ENCODE measurements at regions not wholly inside any gene's neighbourhood (a gene's known extent, or its start where the extent isn't known, plus 50 kb on each side); places are given as distances from the start of the nearest gene placed in this dataset.
A peak's percentile ranks its signal among the peaks of the same experiment; 100 is the strongest.

DNA sequence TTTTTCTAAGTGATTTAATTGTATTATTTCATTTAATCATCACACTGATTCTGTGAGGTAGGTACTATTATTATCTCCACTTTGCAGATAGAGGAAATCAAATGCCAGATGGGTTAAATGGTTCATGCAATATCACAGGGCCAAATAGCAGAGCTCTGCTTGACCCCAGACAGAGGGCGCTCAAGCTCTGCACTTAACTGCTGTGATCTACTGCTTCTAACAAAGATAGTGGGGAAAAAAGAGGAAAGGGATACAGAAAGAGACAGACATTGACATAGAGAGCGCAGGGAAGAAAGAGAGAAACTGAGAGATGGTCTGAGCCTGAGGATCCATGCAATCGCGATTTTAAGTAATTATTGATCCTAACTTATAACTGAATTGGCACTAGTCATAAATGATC, 279.1 kb upstream of the THRB start:
- Mint-ChIP-seq H3K4me1 (ENCODE audit: low read depth) (no peaks in the 10 kb centered on the region), H3K4me3 (no peak overlapping the region), H3K9me3 (peaks cover 23% of the 10 kb centered on the region), H3K27me3 (ENCODE audit: insufficient read depth) (no peaks in the 10 kb centered on the region), H3K27ac (no peak overlapping the region), H3K36me3 (ENCODE audit: low read depth) (no peaks in the 10 kb centered on the region)
- TF ChIP-seq, protein P1, sequence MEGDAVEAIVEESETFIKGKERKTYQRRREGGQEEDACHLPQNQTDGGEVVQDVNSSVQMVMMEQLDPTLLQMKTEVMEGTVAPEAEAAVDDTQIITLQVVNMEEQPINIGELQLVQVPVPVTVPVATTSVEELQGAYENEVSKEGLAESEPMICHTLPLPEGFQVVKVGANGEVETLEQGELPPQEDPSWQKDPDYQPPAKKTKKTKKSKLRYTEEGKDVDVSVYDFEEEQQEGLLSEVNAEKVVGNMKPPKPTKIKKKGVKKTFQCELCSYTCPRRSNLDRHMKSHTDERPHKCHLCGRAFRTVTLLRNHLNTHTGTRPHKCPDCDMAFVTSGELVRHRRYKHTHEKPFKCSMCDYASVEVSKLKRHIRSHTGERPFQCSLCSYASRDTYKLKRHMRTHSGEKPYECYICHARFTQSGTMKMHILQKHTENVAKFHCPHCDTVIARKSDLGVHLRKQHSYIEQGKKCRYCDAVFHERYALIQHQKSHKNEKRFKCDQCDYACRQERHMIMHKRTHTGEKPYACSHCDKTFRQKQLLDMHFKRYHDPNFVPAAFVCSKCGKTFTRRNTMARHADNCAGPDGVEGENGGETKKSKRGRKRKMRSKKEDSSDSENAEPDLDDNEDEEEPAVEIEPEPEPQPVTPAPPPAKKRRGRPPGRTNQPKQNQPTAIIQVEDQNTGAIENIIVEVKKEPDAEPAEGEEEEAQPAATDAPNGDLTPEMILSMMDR (IDR thresholded peaks at IDR 0.05) = peak; percentile 61
- peak; percentile 4 for DNase-seq

DNA sequence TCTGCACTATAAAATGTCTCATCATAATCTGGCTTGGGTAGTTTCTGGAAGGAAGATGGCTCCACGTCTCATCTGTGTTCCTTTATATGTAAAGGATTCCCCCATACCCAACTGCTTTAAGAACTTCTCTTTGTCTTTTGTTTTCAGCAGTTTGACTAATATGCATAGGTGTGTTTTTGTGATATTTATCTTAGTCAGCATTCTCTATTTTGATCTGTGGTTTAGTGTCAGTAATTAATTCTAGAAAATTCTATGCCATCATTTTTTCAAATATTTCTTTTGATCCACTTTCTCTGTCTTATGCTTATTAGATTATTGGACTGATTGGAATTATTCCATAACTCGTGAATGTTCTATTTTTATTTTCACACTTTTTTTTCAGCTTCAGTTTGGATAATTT, 286.3 kb upstream of the THRB start:
- H3K9me3 Mint-ChIP-seq = peaks cover 34% of the 10 kb centered on the region
- H3K27me3 Mint-ChIP-seq (ENCODE audit: insufficient read depth) = no peaks in the 10 kb centered on the region
- H3K4me3 Mint-ChIP-seq = no peak overlapping the region
- no peaks in the 10 kb centered on the region for H3K36me3 Mint-ChIP-seq (ENCODE audit: low read depth)
- no peaks in the 10 kb centered on the region for H3K4me1 Mint-ChIP-seq (ENCODE audit: low read depth)
- no peak for DNase-seq
- TF ChIP-seq, protein P1 (IDR thresholded peaks at IDR 0.05) = no peak
- H3K27ac Mint-ChIP-seq = no peak overlapping the region

DNA sequence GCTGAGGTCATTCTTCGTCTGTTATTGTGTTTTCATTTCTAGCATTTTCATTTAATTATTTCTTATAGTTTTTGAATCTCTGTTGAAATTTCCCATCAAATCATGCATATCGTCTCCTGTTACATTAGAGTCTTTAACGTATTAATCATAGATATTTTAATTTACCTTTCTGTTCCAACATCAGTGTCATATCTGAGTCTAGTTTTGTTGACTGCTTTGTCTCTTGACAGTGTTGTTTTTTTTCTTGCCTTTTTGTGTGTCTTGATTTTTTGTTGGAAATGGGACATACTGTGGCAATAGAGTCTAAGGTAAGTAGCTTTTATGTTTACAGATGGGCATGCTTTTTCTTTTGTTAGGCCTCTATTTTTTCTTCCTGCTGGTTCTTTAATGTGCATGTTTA, 286.8 kb upstream of the THRB start:
- Mint-ChIP-seq H3K4me3 (no peak overlapping the region), H3K36me3 (ENCODE audit: low read depth) (0 out of 2 replicates have a peak, but pooled peaks cover 2% of the 10 kb centered on the region), H3K4me1 (ENCODE audit: low read depth) (no peaks in the 10 kb centered on the region), H3K27ac (no peak overlapping the region), H3K27me3 (ENCODE audit: insufficient read depth) (no peaks in the 10 kb centered on the region), H3K9me3 (peaks cover 36% of the 10 kb centered on the region)
- TF ChIP-seq, protein P1 (IDR thresholded peaks at IDR 0.05) = no peak
- no peak for DNase-seq

DNA sequence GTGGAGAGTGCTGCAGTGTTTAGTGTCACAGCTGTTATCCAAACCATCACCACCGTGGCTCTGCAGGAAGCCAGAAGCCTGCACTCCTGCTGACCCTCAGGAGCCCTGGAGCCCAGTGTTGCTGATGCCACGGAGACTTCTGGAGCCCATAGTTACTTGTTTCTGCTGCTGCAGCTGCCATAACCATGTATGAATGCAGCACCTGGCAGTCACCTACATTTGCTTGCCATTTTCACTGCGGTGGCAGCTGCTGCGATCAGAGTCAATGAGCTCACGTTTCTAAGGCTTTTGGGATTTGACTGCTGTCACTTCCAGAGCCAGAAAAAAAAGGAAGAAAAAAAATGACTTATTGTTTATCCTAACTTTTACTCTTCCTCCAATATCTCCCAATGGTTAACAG, 299.2 kb upstream of the THRB start:
- no peak overlapping the region for H3K4me3 Mint-ChIP-seq
- TF ChIP-seq, protein P1 (IDR thresholded peaks at IDR 0.05) = no peak
- no peak for DNase-seq
- H3K4me1 Mint-ChIP-seq (ENCODE audit: low read depth) = no peaks in the 10 kb centered on the region
- peaks cover 50% of the 10 kb centered on the region for H3K9me3 Mint-ChIP-seq
- H3K27ac Mint-ChIP-seq = no peak overlapping the region
- H3K27me3 Mint-ChIP-seq (ENCODE audit: insufficient read depth) = no peaks in the 10 kb centered on the region
- H3K36me3 Mint-ChIP-seq (ENCODE audit: low read depth) = no peaks in the 10 kb centered on the region

DNA sequence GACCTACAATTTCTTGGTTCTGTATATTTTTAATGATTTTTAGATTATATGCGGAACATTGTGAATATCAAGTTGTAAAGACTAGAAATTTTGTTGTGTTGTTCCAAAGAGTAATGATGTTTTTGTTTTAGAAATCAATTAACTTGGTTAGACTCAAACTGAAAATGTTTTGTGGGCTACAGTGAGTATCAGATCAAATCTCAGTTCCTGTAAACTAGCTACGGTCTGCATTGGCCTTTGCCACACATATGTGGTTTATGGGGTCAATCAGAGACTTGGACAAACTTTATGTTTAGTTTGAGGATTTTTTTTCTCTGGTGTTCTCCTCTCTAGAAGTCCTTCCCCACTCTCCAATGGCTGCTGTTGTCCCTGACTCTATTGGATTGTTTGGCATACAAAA, 308.0 kb upstream of the THRB start:
- H3K9me3 Mint-ChIP-seq = peaks cover 22% of the 10 kb centered on the region
- no peak overlapping the region for H3K4me3 Mint-ChIP-seq
- no peaks in the 10 kb centered on the region for H3K4me1 Mint-ChIP-seq (ENCODE audit: low read depth)
- no peak overlapping the region for H3K27ac Mint-ChIP-seq
- H3K27me3 Mint-ChIP-seq (ENCODE audit: insufficient read depth) = no peaks in the 10 kb centered on the region
- DNase-seq = no peak
- TF ChIP-seq, protein P1 (IDR thresholded peaks at IDR 0.05) = no peak
- H3K36me3 Mint-ChIP-seq (ENCODE audit: low read depth) = no peaks in the 10 kb centered on the region

DNA sequence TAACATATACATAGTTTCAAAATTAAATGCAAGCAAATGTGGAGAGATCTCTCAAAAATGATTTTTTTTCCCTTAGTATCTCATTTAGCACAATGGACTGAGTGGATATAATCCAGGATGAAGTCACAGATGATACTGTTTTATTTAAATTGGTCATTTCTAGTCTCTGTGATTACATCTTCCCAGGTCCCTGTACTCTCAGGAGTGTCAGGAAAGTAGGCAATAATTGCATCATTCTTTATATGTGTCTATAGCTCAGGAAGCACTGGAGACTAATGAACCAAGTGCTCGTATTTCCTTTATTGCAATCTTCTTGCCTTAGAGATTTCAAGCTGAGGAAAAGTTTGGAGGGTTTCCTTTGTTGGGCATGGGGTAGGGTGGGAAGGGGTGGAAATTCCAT, 309.4 kb upstream of the THRB start:
- Mint-ChIP-seq H3K9me3 (peaks cover 7% of the 10 kb centered on the region), H3K4me3 (no peak overlapping the region), H3K27ac (no peak overlapping the region), H3K36me3 (ENCODE audit: low read depth) (no peaks in the 10 kb centered on the region), H3K4me1 (ENCODE audit: low read depth) (no peaks in the 10 kb centered on the region), H3K27me3 (ENCODE audit: insufficient read depth) (no peaks in the 10 kb centered on the region)
- no peak for DNase-seq
- TF ChIP-seq, protein P1 (IDR thresholded peaks at IDR 0.05) = no peak

All from HFFc6 (cell line).